ENCODE measurements at regions not wholly inside any gene's neighbourhood (a gene's known extent, or its start where the extent isn't known, plus 50 kb on each side); places are given as distances from the start of the nearest gene placed in this dataset.

DNA sequence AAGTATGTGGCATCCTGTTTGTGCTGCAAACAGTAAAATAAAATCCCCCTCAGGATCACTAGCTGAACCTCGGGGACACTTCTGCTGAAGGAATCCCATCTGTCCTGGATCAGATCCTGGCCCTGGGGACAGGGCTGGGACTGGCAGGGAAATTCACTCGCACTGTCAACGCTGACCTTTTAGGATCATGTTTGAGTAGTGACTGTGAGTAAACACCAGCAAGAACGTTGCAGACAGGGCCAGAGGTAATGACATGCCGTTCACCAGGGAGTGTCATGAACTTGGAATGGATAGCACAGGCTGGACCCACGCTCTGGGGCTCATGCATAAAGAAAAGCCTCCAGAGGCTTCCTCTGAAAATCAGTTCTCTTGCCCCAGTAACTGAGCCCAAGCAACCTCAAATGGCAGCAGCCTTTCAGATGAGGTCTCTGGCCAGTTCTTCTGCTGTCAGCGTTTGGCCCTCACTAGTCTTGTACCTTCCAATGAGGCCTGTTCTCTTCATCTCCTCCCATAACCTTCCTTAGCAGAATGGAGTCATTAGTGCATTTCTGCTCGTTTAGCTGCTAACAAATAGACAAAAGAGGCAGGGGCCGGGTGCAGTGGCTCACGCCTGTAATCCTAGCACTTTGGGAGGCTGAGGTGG lies 51.0 kb upstream of the BARX2 start (continued):
- TF ChIP-seq ZNF674 (CRISPR knock-in tag; IDR thresholded peaks at IDR 0.05; ENCODE audit: low read depth) (no peak), ZNF781 (CRISPR knock-in tag; IDR thresholded peaks at IDR 0.05; ENCODE audit: borderline replicate concordance, not compliant biosample characterization) (no peak), NFIC (IDR thresholded peaks at IDR 0.05; ENCODE audit: low read length) (no peak), TCF12 (IDR thresholded peaks at IDR 0.05) (no peak), TCF12 (CRISPR knock-in tag; IDR thresholded peaks at IDR 0.05) (no peak), KDM6A (CRISPR knock-in tag; IDR thresholded peaks at IDR 0.05; ENCODE audit: low read depth) (peak; percentile 26; the same call in 1 of the 2 replicates), ZSCAN20 (CRISPR knock-in tag; IDR thresholded peaks at IDR 0.05; ENCODE audit: borderline replicate concordance) (no peak), ZNF562 (CRISPR knock-in tag; IDR thresholded peaks at IDR 0.05; ENCODE audit: borderline replicate concordance) (no peak), EHMT2 (IDR thresholded peaks at IDR 0.05; ENCODE audit: borderline replicate concordance, low read depth, low read length) (no peak), HDAC2 (CRISPR knock-in tag; IDR thresholded peaks at IDR 0.05) (peak; percentile 90), RORA (CRISPR knock-in tag; IDR thresholded peaks at IDR 0.05) (no peak), ZNF343 (CRISPR knock-in tag; IDR thresholded peaks at IDR 0.05) (no peak), SMC3 (IDR thresholded peaks at IDR 0.05; ENCODE audit: low read length) (no peak; the same call in 1 of the 2 replicates), TARDBP (CRISPR knock-in tag; IDR thresholded peaks at IDR 0.05) (peak; percentile 56; the same call in 1 of the 2 replicates), MEIS1 (CRISPR knock-in tag; IDR thresholded peaks at IDR 0.05; ENCODE audit: borderline replicate concordance) (peak; percentile 92; the same call in 1 of the 2 replicates), NFIB (CRISPR knock-in tag; IDR thresholded peaks at IDR 0.05; ENCODE audit: borderline replicate concordance) (no peak), ZNF746 (CRISPR knock-in tag; IDR thresholded peaks at IDR 0.05) (peak; percentile 30; the same call in 1 of the 2 replicates), MAF1 (CRISPR knock-in tag; IDR thresholded peaks at IDR 0.05; ENCODE audit: borderline replicate concordance) (no peak), PCBP2 (optimal IDR thresholded peaks at IDR 0.05; ENCODE audit: low read depth, low read length, poor library complexity, severe bottlenecking) (no peak), EED (CRISPR knock-in tag; IDR thresholded peaks at IDR 0.05) (no peak), BHLHE40 (IDR thresholded peaks at IDR 0.05; ENCODE audit: low read length) (no peak), ZNF7 (CRISPR knock-in tag; IDR thresholded peaks at IDR 0.05) (no peak), MIER3 (CRISPR knock-in tag; IDR thresholded peaks at IDR 0.05; ENCODE audit: borderline replicate concordance) (peak; percentile 75; the same call in 1 of the 2 replicates), HNRNPH1 (optimal IDR thresholded peaks at IDR 0.05; ENCODE audit: low read depth, low read length) (no peak), HNF4A (CRISPR knock-in tag; IDR thresholded peaks at IDR 0.05) (peak; percentile 83), ZNF232 (CRISPR knock-in tag; IDR thresholded peaks at IDR 0.05; ENCODE audit: borderline replicate concordance) (no peak)
- TF ChIP-seq, protein P1, sequence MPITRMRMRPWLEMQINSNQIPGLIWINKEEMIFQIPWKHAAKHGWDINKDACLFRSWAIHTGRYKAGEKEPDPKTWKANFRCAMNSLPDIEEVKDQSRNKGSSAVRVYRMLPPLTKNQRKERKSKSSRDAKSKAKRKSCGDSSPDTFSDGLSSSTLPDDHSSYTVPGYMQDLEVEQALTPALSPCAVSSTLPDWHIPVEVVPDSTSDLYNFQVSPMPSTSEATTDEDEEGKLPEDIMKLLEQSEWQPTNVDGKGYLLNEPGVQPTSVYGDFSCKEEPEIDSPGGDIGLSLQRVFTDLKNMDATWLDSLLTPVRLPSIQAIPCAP (CRISPR knock-in tag; IDR thresholded peaks at IDR 0.05; ENCODE audit: low read depth) = no peak
- TF ChIP-seq, protein P2, sequence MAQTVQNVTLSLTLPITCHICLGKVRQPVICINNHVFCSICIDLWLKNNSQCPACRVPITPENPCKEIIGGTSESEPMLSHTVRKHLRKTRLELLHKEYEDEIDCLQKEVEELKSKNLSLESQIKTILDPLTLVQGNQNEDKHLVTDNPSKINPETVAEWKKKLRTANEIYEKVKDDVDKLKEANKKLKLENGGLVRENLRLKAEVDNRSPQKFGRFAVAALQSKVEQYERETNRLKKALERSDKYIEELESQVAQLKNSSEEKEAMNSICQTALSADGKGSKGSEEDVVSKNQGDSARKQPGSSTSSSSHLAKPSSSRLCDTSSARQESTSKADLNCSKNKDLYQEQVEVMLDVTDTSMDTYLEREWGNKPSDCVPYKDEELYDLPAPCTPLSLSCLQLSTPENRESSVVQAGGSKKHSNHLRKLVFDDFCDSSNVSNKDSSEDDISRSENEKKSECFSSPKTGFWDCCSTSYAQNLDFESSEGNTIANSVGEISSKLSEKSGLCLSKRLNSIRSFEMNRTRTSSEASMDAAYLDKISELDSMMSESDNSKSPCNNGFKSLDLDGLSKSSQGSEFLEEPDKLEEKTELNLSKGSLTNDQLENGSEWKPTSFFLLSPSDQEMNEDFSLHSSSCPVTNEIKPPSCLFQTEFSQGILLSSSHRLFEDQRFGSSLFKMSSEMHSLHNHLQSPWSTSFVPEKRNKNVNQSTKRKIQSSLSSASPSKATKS (CRISPR knock-in tag; IDR thresholded peaks at IDR 0.05) = no peak
- TF ChIP-seq, protein P3, sequence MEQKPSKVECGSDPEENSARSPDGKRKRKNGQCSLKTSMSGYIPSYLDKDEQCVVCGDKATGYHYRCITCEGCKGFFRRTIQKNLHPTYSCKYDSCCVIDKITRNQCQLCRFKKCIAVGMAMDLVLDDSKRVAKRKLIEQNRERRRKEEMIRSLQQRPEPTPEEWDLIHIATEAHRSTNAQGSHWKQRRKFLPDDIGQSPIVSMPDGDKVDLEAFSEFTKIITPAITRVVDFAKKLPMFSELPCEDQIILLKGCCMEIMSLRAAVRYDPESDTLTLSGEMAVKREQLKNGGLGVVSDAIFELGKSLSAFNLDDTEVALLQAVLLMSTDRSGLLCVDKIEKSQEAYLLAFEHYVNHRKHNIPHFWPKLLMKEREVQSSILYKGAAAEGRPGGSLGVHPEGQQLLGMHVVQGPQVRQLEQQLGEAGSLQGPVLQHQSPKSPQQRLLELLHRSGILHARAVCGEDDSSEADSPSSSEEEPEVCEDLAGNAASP (CRISPR knock-in tag; IDR thresholded peaks at IDR 0.05; ENCODE audit: borderline replicate concordance) = peak; percentile 75; the same call in 1 of the 2 replicates

All from HepG2 (cell line).